ENCODE measurements at regions not wholly inside any gene's neighbourhood (a gene's known extent, or its start where the extent isn't known, plus 50 kb on each side); places are given as distances from the start of the nearest gene placed in this dataset.

GRCh38 chr3:44026220-44026865, 215.3 kb upstream of the TOPAZ1 start:
- no peak for TF ChIP-seq EZH2 (IDR thresholded peaks at IDR 0.05; ENCODE audit: insufficient read depth, poor library complexity, severe bottlenecking)
- TF ChIP-seq EZH2phosphoT487 (IDR thresholded peaks at IDR 0.05; ENCODE audit: insufficient read depth, low read depth), result no peak

Measured in GM23248 (cell line).